Inflammatory macrophage treated with lipopolysaccharide for 1 hour (primary cell): ENCODE measurements at regions not wholly inside any gene's neighbourhood (a gene's known extent, or its start where the extent isn't known, plus 50 kb on each side); places are given as distances from the start of the nearest gene placed in this dataset.
"Not testable (repeated sequence)": the region's sequence is repeated elsewhere in the genome, so short reads cannot be mapped to it uniquely, and the experiment has no call there.

Source experiments
- DNase-seq, 2 donors: peaks; one replicate each; pipeline ENCODE4 v3.0.0-alpha.2; 2020 to 2022

- no peak for DNase-seq
Measured at GRCh38 chr1:209095627-209096595, 487.6 kb upstream of the CAMK1G start.

- DNase-seq: no peak
Measured at GRCh38 chr1:209100460-209100859, 483.1 kb upstream of the CAMK1G start.

- no peak for DNase-seq
Measured at GRCh38 chr1:209101106-209101505, 482.4 kb upstream of the CAMK1G start.

- no peak for DNase-seq
Measured at GRCh38 chr1:209102120-209102519, 481.4 kb upstream of the CAMK1G start.

GRCh38 chr1:209102531-209102930 lies 481.0 kb upstream of the CAMK1G start:
- DNase-seq: no peak

- no peak for DNase-seq
Measured at GRCh38 chr1:209103092-209103491, 480.4 kb upstream of the CAMK1G start.

GRCh38 chr1:209104646-209105045 lies 478.9 kb upstream of the CAMK1G start:
- no peak for DNase-seq

- no peak for DNase-seq
Measured at GRCh38 chr1:209105701-209106100, 477.8 kb upstream of the CAMK1G start.

- DNase-seq: no peak
Measured at GRCh38 chr1:209106237-209106741, 477.2 kb upstream of the CAMK1G start.

- no peak for DNase-seq
Measured at GRCh38 chr1:209106861-209107260, 476.7 kb upstream of the CAMK1G start.

GRCh38 chr1:209107535-209107934 lies 476.0 kb upstream of the CAMK1G start:
- no peak for DNase-seq

- no peak for DNase-seq
Measured at GRCh38 chr1:209109001-209109785, 474.3 kb upstream of the CAMK1G start.

GRCh38 chr1:209113521-209113920 lies 470.0 kb upstream of the CAMK1G start:
- no peak for DNase-seq

- DNase-seq: no peak
Measured at GRCh38 chr1:209116705-209117104, 466.8 kb upstream of the CAMK1G start.

- no peak for DNase-seq
Measured at GRCh38 chr1:209123601-209124000, 459.9 kb upstream of the CAMK1G start.

GRCh38 chr1:209129091-209129490 lies 454.4 kb upstream of the CAMK1G start:
- not testable (repeated sequence) for DNase-seq

GRCh38 chr1:209130886-209131285 lies 452.6 kb upstream of the CAMK1G start:
- DNase-seq: no peak

- no peak for DNase-seq
Measured at GRCh38 chr1:209132736-209133467, 450.6 kb upstream of the CAMK1G start.

GRCh38 chr1:209134001-209134400 lies 449.5 kb upstream of the CAMK1G start:
- no peak for DNase-seq

GRCh38 chr1:209143916-209144315 lies 439.6 kb upstream of the CAMK1G start:
- no peak for DNase-seq

GRCh38 chr1:209150114-209150513 lies 433.4 kb upstream of the CAMK1G start:
- peak in 1 of 2 donors; percentile 2 for DNase-seq

- no peak for DNase-seq
Measured at GRCh38 chr1:209153411-209153810, 430.1 kb upstream of the CAMK1G start.

- DNase-seq: no peak
Measured at GRCh38 chr1:209154912-209155311, 428.6 kb upstream of the CAMK1G start.
